ENCODE measurements at regions not wholly inside any gene's neighbourhood (a gene's known extent, or its start where the extent isn't known, plus 50 kb on each side); places are given as distances from the start of the nearest gene placed in this dataset.

GRCh38 chr4:127357765-127358164 lies 275.0 kb upstream of the INTU start:
- Histone ChIP-seq H3K4me1 (ENCODE audit: control insufficient read depth in 4 of 4, insufficient read depth in 4 of 4, low read length in 3 of 4) (no peaks in the 10 kb centered on the region), H3K27ac (ENCODE audit: low read depth in 1 of 2, low read length in 2 of 2) (no peak overlapping the region), H3K9ac (ENCODE audit: low read depth in 1 of 2, low read length in 2 of 2) (no peak overlapping the region), H3K27me3 (ENCODE audit: control insufficient read depth in 4 of 4, insufficient read depth in 4 of 4, low read length in 3 of 4) (peaks cover 0 to 2% (median 0%) of the 10 kb centered on the region in 4 donors), H3K9me3 (ENCODE audit: control insufficient read depth in 4 of 4, low read length in 3 of 4) (no peaks in the 10 kb centered on the region), H3K36me3 (ENCODE audit: control insufficient read depth in 4 of 4, insufficient read depth in 3 of 4, low read depth in 1 of 4, low read length in 3 of 4) (no peaks in the 10 kb centered on the region), H3K4me3 (ENCODE audit: low read depth in 1 of 3, low read length in 3 of 3) (no peak overlapping the region)
- DNase-seq (ENCODE audit: low spot score): no peak
- TF ChIP-seq TAF1 (conservative IDR thresholded peaks at IDR 0.05): no peak
- TF ChIP-seq YY1 (IDR thresholded peaks at IDR 0.05): no peak
- TF ChIP-seq MAX (IDR thresholded peaks at IDR 0.05): no peak
- no peak for TF ChIP-seq HNF4G (IDR thresholded peaks at IDR 0.05)
- no peak for TF ChIP-seq ATF3 (IDR thresholded peaks at IDR 0.05)
- TF ChIP-seq EGR1 (IDR thresholded peaks at IDR 0.05; ENCODE audit: low read depth in 2 of 2): no peak
- no peak for TF ChIP-seq HNF4A (conservative IDR thresholded peaks at IDR 0.05)
- TF ChIP-seq FOXA1 (IDR thresholded peaks at IDR 0.05): no peak
- TF ChIP-seq JUND (IDR thresholded peaks at IDR 0.05): no peak

- Histone ChIP-seq H3K9ac (ENCODE audit: low read depth in 1 of 2, low read length in 2 of 2) (no peak overlapping the region), H3K4me1 (ENCODE audit: control insufficient read depth in 4 of 4, insufficient read depth in 4 of 4, low read length in 3 of 4) (no peaks in the 10 kb centered on the region), H3K27ac (ENCODE audit: low read depth in 1 of 2, low read length in 2 of 2) (no peak overlapping the region), H3K27me3 (ENCODE audit: control insufficient read depth in 4 of 4, insufficient read depth in 4 of 4, low read length in 3 of 4) (peaks cover 0 to 5% (median 0%) of the 10 kb centered on the region in 4 donors), H3K9me3 (ENCODE audit: control insufficient read depth in 4 of 4, low read length in 3 of 4) (no peaks in the 10 kb centered on the region), H3K36me3 (ENCODE audit: control insufficient read depth in 4 of 4, insufficient read depth in 3 of 4, low read depth in 1 of 4, low read length in 3 of 4) (no peaks in the 10 kb centered on the region), H3K4me3 (ENCODE audit: low read depth in 1 of 3, low read length in 3 of 3) (no peak overlapping the region)
- TF ChIP-seq HNF4A (conservative IDR thresholded peaks at IDR 0.05): no peak
- TF ChIP-seq REST (IDR thresholded peaks at IDR 0.05): no peak
- no peak for TF ChIP-seq ATF3 (IDR thresholded peaks at IDR 0.05)
- no peak for TF ChIP-seq YY1 (IDR thresholded peaks at IDR 0.05)
- no peak for TF ChIP-seq RXRA (IDR thresholded peaks at IDR 0.05)
- TF ChIP-seq SP1 (IDR thresholded peaks at IDR 0.05): no peak
- TF ChIP-seq GABPA (IDR thresholded peaks at IDR 0.05 in 1 of 2, conservative IDR thresholded peaks at IDR 0.05 in 1 of 2): no peak
- TF ChIP-seq NR2F2 (IDR thresholded peaks at IDR 0.05): no peak
- no peak for TF ChIP-seq TAF1 (conservative IDR thresholded peaks at IDR 0.05)
- no peak for TF ChIP-seq FOXA1 (IDR thresholded peaks at IDR 0.05)
- TF ChIP-seq JUND (IDR thresholded peaks at IDR 0.05): no peak
- no peak for TF ChIP-seq CTCF (IDR thresholded peaks at IDR 0.05; ENCODE audit: low read depth, low read length, missing input control)
- TF ChIP-seq EGR1 (IDR thresholded peaks at IDR 0.05; ENCODE audit: low read depth in 2 of 2): no peak
- no peak for TF ChIP-seq ZBTB33 (IDR thresholded peaks at IDR 0.05)
- no peak for TF ChIP-seq FOXA2 (IDR thresholded peaks at IDR 0.05)
- TF ChIP-seq HNF4G (IDR thresholded peaks at IDR 0.05): no peak
- no peak for TF ChIP-seq RAD21 (IDR thresholded peaks at IDR 0.05)
- no peak for DNase-seq (ENCODE audit: low spot score)
Observed at GRCh38 chr4:127362686-127363085, 270.1 kb upstream of the INTU start.
